ENCODE measurements at regions not wholly inside any gene's neighbourhood (a gene's known extent, or its start where the extent isn't known, plus 50 kb on each side); places are given as distances from the start of the nearest gene placed in this dataset.

- H3K27ac ChIP-seq = no peak overlapping the region
- no peak overlapping the region for H3K4me3 ChIP-seq
- no peaks in the 10 kb centered on the region for H3K36me3 ChIP-seq (replicated peaks in 1 of 2)
- H3K9me3 ChIP-seq (replicated peaks in 1 of 3) = no peaks in the 10 kb centered on the region
- TF ChIP-seq CTCF (IDR thresholded peaks at IDR 0.05) (no peak), POLR2A (IDR thresholded peaks at IDR 0.05) (no peak)
- no peaks in the 10 kb centered on the region for H3K4me1 ChIP-seq (replicated peaks in 1 of 2)
- 48 to 53% (median 51%) methylated on average over 4 of the region's 4 CpGs for whole genome bisulfite sequencing, 4 donors
- DNase-seq = no peak
- no peaks in the 10 kb centered on the region for H3K27me3 ChIP-seq
- intact Hi-C loops (cut with DNase I) = no loop called here
Observed at GRCh38 chr13:62678039-62678438, 1262.4 kb upstream of the PCDH20 start.

- H3K27me3 ChIP-seq = no peaks in the 10 kb centered on the region
- H3K27ac ChIP-seq = no peak overlapping the region
- H3K4me3 ChIP-seq = no peak overlapping the region
- H3K9me3 ChIP-seq (replicated peaks in 1 of 3) = no peaks in the 10 kb centered on the region
- intact Hi-C loops (cut with DNase I) = no loop called here
- TF ChIP-seq CTCF (IDR thresholded peaks at IDR 0.05) (no peak), POLR2A (IDR thresholded peaks at IDR 0.05) (no peak)
- 56 to 79% (median 75%) methylated on average over 1 of the region's 1 CpG for WGBS, 4 donors
- H3K36me3 ChIP-seq (replicated peaks in 1 of 2) = no peaks in the 10 kb centered on the region
- no peaks in the 10 kb centered on the region for H3K4me1 ChIP-seq (replicated peaks in 1 of 2)
- no peak for DNase-seq
Observed at GRCh38 chr13:62663767-62664166, 1248.1 kb upstream of the PCDH20 start.

- Histone ChIP-seq H3K27me3 (no peaks in the 10 kb centered on the region), H3K4me1 (replicated peaks in 1 of 2) (no peaks in the 10 kb centered on the region), H3K9me3 (replicated peaks in 1 of 3) (no peaks in the 10 kb centered on the region), H3K27ac (no peak overlapping the region), H3K4me3 (no peak overlapping the region), H3K36me3 (replicated peaks in 1 of 2) (no peaks in the 10 kb centered on the region)
- 34 to 67% (median 46%) methylated on average over 3 of the region's 3 CpGs for WGBS, 4 donors
- intact Hi-C loops (cut with DNase I) = no loop called here
- TF ChIP-seq POLR2A (IDR thresholded peaks at IDR 0.05) = no peak
- no peak for TF ChIP-seq CTCF (IDR thresholded peaks at IDR 0.05)
- DNase-seq = no peak
Observed at GRCh38 chr13:62659365-62659764, 1243.7 kb upstream of the PCDH20 start.

- Histone ChIP-seq H3K36me3 (replicated peaks in 1 of 2) (no peaks in the 10 kb centered on the region), H3K9me3 (replicated peaks in 1 of 3) (no peaks in the 10 kb centered on the region), H3K27ac (no peak overlapping the region), H3K4me1 (replicated peaks in 1 of 2) (no peaks in the 10 kb centered on the region), H3K4me3 (no peak overlapping the region), H3K27me3 (no peaks in the 10 kb centered on the region)
- TF ChIP-seq POLR2A (IDR thresholded peaks at IDR 0.05) (no peak), CTCF (IDR thresholded peaks at IDR 0.05) (no peak)
- intact Hi-C loops (cut with DNase I) = no loop called here
- no peak for DNase-seq
Observed at GRCh38 chr13:62653371-62653770, 1237.7 kb upstream of the PCDH20 start.
